Gastroesophageal sphincter (tissue), 4 donors: ENCODE measurements at regions not wholly inside any gene's neighbourhood (a gene's known extent, or its start where the extent isn't known, plus 50 kb on each side); places are given as distances from the start of the nearest gene placed in this dataset.

Experiments used
- ATAC-seq: fragments of 150-250 bp; one replicate; pipeline ENCODE4 v1.9.1; 2016; ENCODE audit warnings: mild to moderate bottlenecking, moderate library complexity
- H3K27ac ChIP-seq, 4 donors: fragments of 200-600 bp; sonication (generic) in 3 of 4; 1 replicate in 3 of 4; 2 replicates in 1 of 4; pipeline ENCODE4 v1.5.1; 2016 to 2019
- H3K27me3 ChIP-seq: fragments of 200-600 bp; sonication (generic); one replicate; pipeline ENCODE4 v1.5.1; 2019
- H3K36me3 ChIP-seq, 2 donors: fragments of 200-600 bp; sonication (generic); one replicate each; pipeline ENCODE4 v1.5.1; 2019; ENCODE audit warnings: control low read depth in 1 of 2
- H3K4me1 ChIP-seq, 3 donors: fragments of 200-600 bp; sonication (generic); 1 replicate in 2 of 3; 2 replicates in 1 of 3; pipeline ENCODE4 v1.5.1; 2016 to 2019; ENCODE audit warnings: control low read depth in 2 of 3
- H3K4me3 ChIP-seq, 2 donors: fragments of 200-600 bp; sonication (generic); one replicate each; pipeline ENCODE4 v1.5.1; 2019; ENCODE audit warnings: mild to moderate bottlenecking in 1 of 2, moderate library complexity in 1 of 2
- H3K9me3 ChIP-seq, 3 donors: fragments of 200-600 bp; sonication (generic); one replicate each; pipeline ENCODE4 v1.5.1; 2017 to 2019; ENCODE audit warnings: control low read depth in 2 of 3
- CTCF ChIP-seq, 4 experiments: fragments of 200-600 bp in 2 of 4; fragments of 450-650 bp in 2 of 4; sonication (generic) in 1 of 4; IDR thresholded peaks; one replicate each; pipeline ENCODE4 v1.5.1; 2017 to 2019; ENCODE audit warnings: antibody characterized with exemption in 4 of 4, mild to moderate bottlenecking in 2 of 4, moderate library complexity in 2 of 4
- EP300 ChIP-seq: sonication (generic); formaldehyde crosslinking; IDR thresholded peaks from one replicate; pipeline ENCODE4 v1.6.1; 2017; ENCODE audit warnings: antibody characterized with exemption, mild to moderate bottlenecking
- POLR2A ChIP-seq, 2 donors: fragments of 450-650 bp; IDR thresholded peaks; one replicate each; pipeline ENCODE4 v1.6.1; 2017; ENCODE audit warnings: antibody characterized with exemption in 2 of 2, mild to moderate bottlenecking in 2 of 2, moderate library complexity in 1 of 2
- POLR2AphosphoS5 ChIP-seq: sonication (generic); formaldehyde crosslinking; IDR thresholded peaks from one replicate; pipeline ENCODE4 v1.6.1; 2017; ENCODE audit warnings: antibody characterized with exemption
- WGBS, 2 donors: methylation state at CpG; one replicate each; pipeline ENCODE4 v1.1.5; 2018; ENCODE audit warnings: low coverage in 1 of 2; 5-methylcytosine and 5-hydroxymethylcytosine counted together

- no peak for TF ChIP-seq EP300
- no peak for TF ChIP-seq CTCF (IDR thresholded peaks at IDR 0.05)
- TF ChIP-seq POLR2A (IDR thresholded peaks at IDR 0.05): no peak
- no peak for TF ChIP-seq POLR2AphosphoS5
Observed at GRCh38 chr10:61304746-61305145, 148.4 kb downstream of the TMEM26 start.

GRCh38 chr10:61302124-61302523 lies 151.1 kb downstream of the TMEM26 start:
- Histone ChIP-seq H3K27me3 (no peaks in the 10 kb centered on the region), H3K27ac (no peak overlapping the region), H3K4me3 (no peak overlapping the region), H3K36me3 (no peaks in the 10 kb centered on the region), H3K9me3 (peaks cover 0 to 12% (median 0%) of the 10 kb centered on the region in 3 donors), H3K4me1 (peaks cover 0 to 14% (median 0%) of the 10 kb centered on the region in 3 donors)
- no peak for ATAC-seq
- TF ChIP-seq POLR2AphosphoS5 (no peak), EP300 (no peak), POLR2A (IDR thresholded peaks at IDR 0.05) (no peak), CTCF (IDR thresholded peaks at IDR 0.05) (no peak)

More at GRCh38 chr10:61304746-61305145, 148.4 kb downstream of the TMEM26 start:
- H3K27ac ChIP-seq: no peak overlapping the region
- 59 to 79% methylated on average over 3 of the region's 3 CpGs for WGBS, 2 donors
- peaks cover 0 to 14% (median 0%) of the 10 kb centered on the region in 3 donors for H3K4me1 ChIP-seq
- H3K9me3 ChIP-seq: no peaks in the 10 kb centered on the region
- H3K36me3 ChIP-seq: no peaks in the 10 kb centered on the region
- no peaks in the 10 kb centered on the region for H3K27me3 ChIP-seq
- no peak overlapping the region for H3K4me3 ChIP-seq
- ATAC-seq: no peak

- WGBS, 2 donors: 49 to 56% methylated on average over 2 of the region's 2 CpGs
- TF ChIP-seq CTCF (IDR thresholded peaks at IDR 0.05) (no peak), EP300 (no peak), POLR2A (IDR thresholded peaks at IDR 0.05) (no peak), POLR2AphosphoS5 (no peak)
- ATAC-seq: no peak
- no peaks in the 10 kb centered on the region for H3K36me3 ChIP-seq
- H3K4me1 ChIP-seq: peaks cover 0 to 14% (median 0%) of the 10 kb centered on the region in 3 donors
- H3K27me3 ChIP-seq: no peaks in the 10 kb centered on the region
- H3K4me3 ChIP-seq: no peak overlapping the region
- H3K9me3 ChIP-seq: peaks cover 0 to 12% (median 0%) of the 10 kb centered on the region in 3 donors
- no peak overlapping the region for H3K27ac ChIP-seq
Observed at GRCh38 chr10:61301575-61301974, 151.6 kb downstream of the TMEM26 start.

GRCh38 chr10:61299841-61300240 lies 153.3 kb downstream of the TMEM26 start:
- TF ChIP-seq CTCF (IDR thresholded peaks at IDR 0.05) (no peak), POLR2AphosphoS5 (no peak), EP300 (no peak), POLR2A (IDR thresholded peaks at IDR 0.05) (no peak)
- H3K27ac ChIP-seq: no peak overlapping the region
- H3K4me1 ChIP-seq: peaks cover 1 to 20% (median 3%) of the 10 kb centered on the region in 3 donors
- peaks cover 0 to 12% (median 0%) of the 10 kb centered on the region in 3 donors for H3K9me3 ChIP-seq
- no peak for ATAC-seq
- H3K4me3 ChIP-seq: no peak overlapping the region
- H3K27me3 ChIP-seq: no peaks in the 10 kb centered on the region
- WGBS, 2 donors: 65 to 71% methylated on average over 3 of the region's 3 CpGs
- H3K36me3 ChIP-seq: no peaks in the 10 kb centered on the region

GRCh38 chr10:61299156-61299555 lies 154.0 kb downstream of the TMEM26 start:
- Histone ChIP-seq H3K36me3 (no peaks in the 10 kb centered on the region), H3K27me3 (no peaks in the 10 kb centered on the region), H3K9me3 (peaks cover 0 to 12% (median 0%) of the 10 kb centered on the region in 3 donors), H3K27ac (no peak overlapping the region), H3K4me3 (no peak overlapping the region), H3K4me1 (peaks cover 6 to 21% (median 8%) of the 10 kb centered on the region in 3 donors)
- no peak for TF ChIP-seq EP300
- no peak for TF ChIP-seq POLR2AphosphoS5
- no peak for TF ChIP-seq POLR2A (IDR thresholded peaks at IDR 0.05)
- no peak for TF ChIP-seq CTCF (IDR thresholded peaks at IDR 0.05)
- WGBS, 2 donors: 96 to 100% methylated on average over 1 to 2 of the region's 2 CpGs
- no peak for ATAC-seq
